ENCODE measurements at regions not wholly inside any gene's neighbourhood (a gene's known extent, or its start where the extent isn't known, plus 50 kb on each side); places are given as distances from the start of the nearest gene placed in this dataset.
"Not testable (repeated sequence)": the region's sequence is repeated elsewhere in the genome, so short reads cannot be mapped to it uniquely, and the experiment has no call there.

DNA sequence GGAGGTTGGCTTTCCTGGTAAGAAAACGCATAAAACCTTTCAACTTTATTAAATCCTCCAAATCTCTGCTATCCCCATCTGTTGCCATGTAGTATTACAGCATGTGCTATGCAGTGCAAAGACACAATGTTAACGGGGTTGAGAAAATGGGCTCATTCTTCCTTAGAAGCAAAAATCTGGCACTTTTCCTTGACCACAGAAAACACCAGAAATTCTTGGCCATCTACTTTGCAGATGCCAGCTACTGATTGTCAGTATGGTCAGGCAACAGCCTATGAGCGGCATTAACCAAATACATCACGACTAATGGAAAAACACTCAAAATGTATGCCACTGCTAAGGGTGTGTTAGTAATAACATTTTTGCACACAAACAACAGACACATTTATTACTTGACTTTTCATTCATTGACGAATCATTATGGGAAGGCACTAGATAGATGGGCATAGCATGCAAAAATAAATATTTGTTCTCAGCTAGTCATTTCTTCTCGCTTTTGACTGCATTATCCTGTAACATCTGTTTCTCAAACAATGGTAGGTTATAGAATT is 65.2 kb upstream of the CRIM1 start:
- H3K36me3 Mint-ChIP-seq (ENCODE audit: low read depth, unreplicated experiment) = no peaks in the 10 kb centered on the region
- no peak overlapping the region for H3K4me3 Mint-ChIP-seq (ENCODE audit: unreplicated experiment)
- H3K4me1 Mint-ChIP-seq (ENCODE audit: unreplicated experiment) = peaks cover 14% of the 10 kb centered on the region
- H3K27me3 Mint-ChIP-seq (ENCODE audit: unreplicated experiment) = no peaks in the 10 kb centered on the region
- no peak for DNase-seq (ENCODE audit: low spot score)
- no peak for TF ChIP-seq CTCF (IDR thresholded peaks at IDR 0.05; ENCODE audit: unreplicated experiment)
- no peaks in the 10 kb centered on the region for H3K9me3 Mint-ChIP-seq (ENCODE audit: unreplicated experiment)
- H3K27ac Mint-ChIP-seq (ENCODE audit: unreplicated experiment) = no peak overlapping the region

GRCh38 chr2:36289731-36290130 is 65.8 kb upstream of the CRIM1 start:
- H3K4me3 Mint-ChIP-seq (ENCODE audit: unreplicated experiment) = no peak overlapping the region
- H3K36me3 Mint-ChIP-seq (ENCODE audit: low read depth, unreplicated experiment) = no peaks in the 10 kb centered on the region
- H3K27ac Mint-ChIP-seq (ENCODE audit: unreplicated experiment) = no peak overlapping the region

GRCh38 chr2:36287363-36288275 is 68.0 kb upstream of the CRIM1 start:
- DNase-seq (ENCODE audit: low spot score) = no peak

More at GRCh38 chr2:36289731-36290130, 65.8 kb upstream of the CRIM1 start:
- Mint-ChIP-seq H3K9me3 (ENCODE audit: unreplicated experiment) (no peaks in the 10 kb centered on the region), H3K4me1 (ENCODE audit: unreplicated experiment) (peaks cover 14% of the 10 kb centered on the region), H3K27me3 (ENCODE audit: unreplicated experiment) (no peaks in the 10 kb centered on the region)
- DNase-seq (ENCODE audit: low spot score) = no peak
- TF ChIP-seq CTCF (IDR thresholded peaks at IDR 0.05; ENCODE audit: unreplicated experiment) = no peak

DNA sequence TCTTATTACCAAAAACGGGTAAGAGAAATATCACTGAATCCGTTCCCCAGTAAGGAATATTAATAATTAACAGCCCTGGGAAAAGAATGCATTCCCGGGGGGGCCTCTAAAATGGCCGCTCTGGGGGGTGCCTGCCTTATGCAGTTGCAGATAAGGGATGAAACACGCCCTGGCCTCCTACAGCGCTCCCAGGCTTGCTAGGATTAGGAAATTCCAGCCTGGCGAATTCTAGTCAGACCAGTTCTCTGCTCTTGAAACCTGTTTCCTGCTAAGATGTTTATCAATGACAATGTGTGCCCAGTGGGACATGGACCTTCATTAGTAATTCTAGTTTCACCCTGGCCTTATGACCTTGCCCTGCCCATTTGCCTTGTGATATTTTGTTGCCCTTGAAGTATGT is 76.1 kb upstream of the CRIM1 start:
- Mint-ChIP-seq H3K9me3 (ENCODE audit: unreplicated experiment) (peaks cover 11% of the 10 kb centered on the region), H3K36me3 (ENCODE audit: low read depth, unreplicated experiment) (peaks cover 14% of the 10 kb centered on the region)
- not testable (repeated sequence) for H3K4me3 Mint-ChIP-seq (ENCODE audit: unreplicated experiment); H3K4me1 Mint-ChIP-seq (ENCODE audit: unreplicated experiment); H3K27ac Mint-ChIP-seq (ENCODE audit: unreplicated experiment); H3K27me3 Mint-ChIP-seq (ENCODE audit: unreplicated experiment); DNase-seq (ENCODE audit: low spot score)

More at GRCh38 chr2:36287363-36288275, 68.0 kb upstream of the CRIM1 start:
- Mint-ChIP-seq H3K4me1 (ENCODE audit: unreplicated experiment) (peaks cover 14% of the 10 kb centered on the region), H3K27ac (ENCODE audit: unreplicated experiment) (no peak overlapping the region), H3K4me3 (ENCODE audit: unreplicated experiment) (no peak overlapping the region), H3K36me3 (ENCODE audit: low read depth, unreplicated experiment) (no peaks in the 10 kb centered on the region), H3K27me3 (ENCODE audit: unreplicated experiment) (no peaks in the 10 kb centered on the region), H3K9me3 (ENCODE audit: unreplicated experiment) (no peaks in the 10 kb centered on the region)
- no peak for TF ChIP-seq CTCF (IDR thresholded peaks at IDR 0.05; ENCODE audit: unreplicated experiment)

GRCh38 chr2:36277881-36278523 is 77.6 kb upstream of the CRIM1 start:
- Mint-ChIP-seq H3K27me3 (ENCODE audit: unreplicated experiment) (no peaks in the 10 kb centered on the region), H3K4me3 (ENCODE audit: unreplicated experiment) (no peak overlapping the region), H3K27ac (ENCODE audit: unreplicated experiment) (no peak overlapping the region), H3K4me1 (ENCODE audit: unreplicated experiment) (no peaks in the 10 kb centered on the region), H3K36me3 (ENCODE audit: low read depth, unreplicated experiment) (peaks cover 14% of the 10 kb centered on the region), H3K9me3 (ENCODE audit: unreplicated experiment) (peaks cover 11% of the 10 kb centered on the region)
- no peak for TF ChIP-seq CTCF (IDR thresholded peaks at IDR 0.05; ENCODE audit: unreplicated experiment)
- no peak for DNase-seq (ENCODE audit: low spot score)
